Pulmonary artery endothelial cell (primary cell): ENCODE measurements at regions not wholly inside any gene's neighbourhood (a gene's known extent, or its start where the extent isn't known, plus 50 kb on each side); places are given as distances from the start of the nearest gene placed in this dataset.
"Not testable (repeated sequence)": the region's sequence is repeated elsewhere in the genome, so short reads cannot be mapped to it uniquely, and the experiment has no call there.

Experiments
- DNase-seq: peaks from one replicate; pipeline ENCODE4 v3.0.0-alpha.2; 2011; ENCODE audit warnings: low read depth, low spot score

- DNase-seq, result no peak
Measured at GRCh38 chr12:71385155-71385554, 54.4 kb upstream of the LGR5 start.

GRCh38 chr12:71376711-71377355 is 62.8 kb upstream of the LGR5 start:
- DNase-seq, result not testable (repeated sequence)

DNA sequence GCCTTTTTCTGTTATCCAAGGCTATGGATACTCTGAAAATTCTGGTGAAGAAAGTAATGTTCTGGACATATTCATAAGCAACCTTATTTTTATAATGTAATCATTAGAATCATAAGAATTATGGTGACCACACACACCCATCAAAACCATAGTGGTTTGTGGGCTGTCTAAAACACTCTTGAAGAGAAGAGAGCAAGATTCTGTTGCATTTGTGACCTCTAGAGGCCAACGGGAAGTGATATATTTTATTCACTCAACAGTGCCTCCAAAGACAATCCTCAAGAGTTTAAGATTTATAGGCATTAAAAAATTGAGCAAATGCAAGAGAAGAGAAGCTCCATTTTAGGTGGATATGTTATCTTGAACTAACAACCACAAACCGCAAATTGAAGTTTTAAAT is 68.5 kb upstream of the LGR5 start:
- no peak for DNase-seq

DNA sequence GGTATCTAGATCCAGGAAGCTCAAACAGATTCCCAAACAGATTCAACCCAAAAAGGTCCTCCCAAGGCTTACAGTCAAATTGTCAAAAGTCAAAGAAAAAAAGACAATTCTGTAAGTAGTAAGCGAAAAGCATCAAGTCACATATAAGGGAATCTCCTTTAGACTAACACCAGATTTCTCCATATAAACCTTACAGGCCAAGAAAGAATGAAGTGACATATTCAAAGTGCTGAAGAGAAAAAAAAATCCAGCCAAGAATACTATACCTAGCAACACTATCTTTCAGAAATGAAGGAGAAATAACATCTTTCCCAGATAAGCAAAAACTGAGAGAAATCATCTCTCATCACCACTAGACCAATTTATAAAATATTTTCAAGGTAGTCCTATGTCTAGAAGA is 79.6 kb upstream of the LGR5 start:
- DNase-seq, result no peak

DNA sequence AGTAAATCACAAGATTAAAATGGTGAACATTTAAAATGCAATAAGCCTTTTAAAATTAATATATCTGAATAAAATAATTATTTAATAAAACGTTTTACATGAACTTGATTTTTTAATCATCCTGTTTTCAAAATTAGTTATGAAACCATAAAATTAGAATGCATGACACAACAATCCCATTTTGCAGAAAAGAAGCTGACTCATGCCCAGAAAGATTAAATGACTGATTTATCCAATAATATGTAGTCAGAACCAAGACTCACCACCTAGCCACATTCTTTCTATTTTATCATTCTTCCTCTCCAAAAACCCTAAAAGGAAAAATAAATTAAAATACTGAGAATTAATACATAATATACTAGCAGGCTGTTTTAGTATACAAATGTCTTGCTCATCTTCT is 83.0 kb upstream of the LGR5 start:
- no peak for DNase-seq

GRCh38 chr12:71354871-71355270 is 84.7 kb upstream of the LGR5 start:
- DNase-seq, result no peak

- DNase-seq, result no peak
Measured at GRCh38 chr12:71353607-71354006, 86.0 kb upstream of the LGR5 start.

- no peak for DNase-seq
Measured at GRCh38 chr12:71349950-71350349, 89.6 kb upstream of the LGR5 start.

- no peak for DNase-seq
Measured at GRCh38 chr12:71338933-71339332, 100.7 kb upstream of the LGR5 start.

DNA sequence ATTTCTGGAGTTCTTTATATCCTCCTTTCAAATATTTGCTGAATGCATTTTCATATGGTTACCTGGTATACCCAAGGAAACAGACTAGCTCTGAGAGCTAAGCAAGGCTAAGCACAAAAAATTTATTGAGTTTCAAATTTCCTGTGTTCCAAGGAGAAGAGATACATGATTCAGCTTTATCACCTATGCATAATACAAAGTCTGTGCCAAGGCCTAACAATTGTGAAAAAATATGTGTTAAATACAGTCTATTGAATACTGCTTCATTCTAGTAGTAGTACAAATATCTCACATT is 103.7 kb upstream of the LGR5 start:
- DNase-seq, result no peak

DNA sequence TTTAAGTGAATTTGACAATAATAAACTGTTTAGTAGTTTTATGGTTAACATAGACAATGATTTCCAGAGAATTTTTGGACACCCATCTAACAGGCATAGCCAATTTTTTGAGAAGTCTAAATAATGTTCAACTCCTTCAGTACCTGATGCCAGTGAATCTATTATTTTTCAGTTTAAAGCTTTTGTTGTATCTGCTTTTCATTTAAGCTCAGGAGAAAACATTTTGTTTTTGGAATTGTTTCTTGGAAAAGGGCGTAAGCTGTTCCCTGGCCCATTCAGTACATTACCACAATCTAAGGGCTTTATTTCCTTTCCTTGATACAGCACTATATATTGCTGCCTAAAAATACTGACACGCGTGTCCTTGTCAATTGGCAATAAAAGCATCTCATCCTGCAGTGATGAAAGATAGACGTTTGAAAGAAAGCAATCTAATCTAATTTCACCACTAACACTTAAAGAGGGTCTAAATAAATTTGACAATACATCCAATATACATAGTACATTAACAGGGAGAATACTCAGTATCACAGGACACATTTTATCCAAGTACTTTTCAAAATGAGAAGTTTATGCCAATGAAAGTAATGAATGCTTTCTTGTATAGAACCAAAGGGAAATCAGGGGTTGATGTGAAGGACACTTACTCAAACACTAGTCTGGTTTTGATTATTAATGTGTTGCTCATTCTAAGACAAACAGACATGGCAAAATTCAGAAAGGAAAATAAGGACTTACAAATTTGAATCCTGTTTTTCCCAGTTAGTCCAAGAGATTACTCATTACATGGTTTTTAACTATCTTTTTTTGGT is 104.2 kb upstream of the LGR5 start:
- no peak for DNase-seq

- no peak for DNase-seq
Measured at GRCh38 chr12:71333418-71333817, 106.2 kb upstream of the LGR5 start.

DNA sequence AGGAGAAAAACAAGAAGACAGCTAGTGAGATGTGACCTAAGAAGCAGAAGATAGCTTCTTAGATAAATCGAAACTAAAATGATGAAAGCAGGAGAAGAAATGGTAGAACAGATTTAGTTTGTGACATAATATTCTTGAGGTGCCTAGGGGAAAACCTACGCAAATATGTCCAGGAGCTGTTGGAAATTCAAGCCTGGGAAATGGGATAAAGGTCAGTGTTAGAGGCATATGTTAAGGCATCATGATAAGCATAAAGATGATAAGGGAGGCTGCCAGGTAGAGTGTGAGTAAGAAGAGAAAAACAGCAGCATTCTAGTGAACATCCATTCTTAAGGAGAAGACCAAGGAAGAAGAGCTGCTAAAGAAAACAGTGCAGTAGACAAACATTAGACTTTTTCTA is 109.6 kb upstream of the LGR5 start:
- no peak for DNase-seq

DNA sequence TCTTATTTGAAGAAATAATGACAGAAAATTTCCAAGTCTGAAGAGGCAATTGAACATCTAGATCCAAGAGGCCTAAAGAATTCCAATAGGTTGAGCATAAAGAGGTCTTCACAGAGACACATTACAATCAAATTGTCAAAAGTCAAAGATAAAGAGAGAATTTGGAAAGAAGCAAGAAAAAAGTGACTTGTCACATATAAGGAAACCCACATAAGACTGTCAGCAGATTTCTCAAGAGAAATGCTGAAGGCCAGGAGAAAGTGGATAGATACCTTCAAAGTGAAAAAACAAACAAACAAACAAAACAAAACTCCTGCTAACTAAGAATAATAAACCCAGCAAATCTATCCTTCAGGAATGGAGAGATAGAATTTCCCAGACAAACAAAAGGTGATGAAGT is 118.1 kb upstream of the LGR5 start:
- no peak for DNase-seq

DNA sequence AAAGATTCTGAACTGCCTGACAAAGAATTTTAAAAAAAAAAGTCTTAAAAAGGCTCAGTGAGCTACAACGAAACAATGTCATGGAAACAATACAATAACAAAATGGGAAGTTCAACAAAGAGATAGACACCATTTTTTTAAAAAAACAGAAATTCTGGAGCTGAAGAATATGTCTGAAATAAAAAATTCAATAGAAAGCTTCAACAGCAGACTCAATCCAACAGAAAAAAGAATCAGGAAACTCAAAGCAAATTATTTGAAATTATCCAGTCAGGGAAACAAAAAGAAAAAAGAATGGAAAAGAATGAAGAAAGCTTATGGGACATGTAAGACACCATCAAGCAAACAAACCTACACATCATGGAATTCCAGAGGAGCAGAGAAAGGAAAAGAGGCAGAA is 118.5 kb upstream of the LGR5 start:
- no peak for DNase-seq

DNA sequence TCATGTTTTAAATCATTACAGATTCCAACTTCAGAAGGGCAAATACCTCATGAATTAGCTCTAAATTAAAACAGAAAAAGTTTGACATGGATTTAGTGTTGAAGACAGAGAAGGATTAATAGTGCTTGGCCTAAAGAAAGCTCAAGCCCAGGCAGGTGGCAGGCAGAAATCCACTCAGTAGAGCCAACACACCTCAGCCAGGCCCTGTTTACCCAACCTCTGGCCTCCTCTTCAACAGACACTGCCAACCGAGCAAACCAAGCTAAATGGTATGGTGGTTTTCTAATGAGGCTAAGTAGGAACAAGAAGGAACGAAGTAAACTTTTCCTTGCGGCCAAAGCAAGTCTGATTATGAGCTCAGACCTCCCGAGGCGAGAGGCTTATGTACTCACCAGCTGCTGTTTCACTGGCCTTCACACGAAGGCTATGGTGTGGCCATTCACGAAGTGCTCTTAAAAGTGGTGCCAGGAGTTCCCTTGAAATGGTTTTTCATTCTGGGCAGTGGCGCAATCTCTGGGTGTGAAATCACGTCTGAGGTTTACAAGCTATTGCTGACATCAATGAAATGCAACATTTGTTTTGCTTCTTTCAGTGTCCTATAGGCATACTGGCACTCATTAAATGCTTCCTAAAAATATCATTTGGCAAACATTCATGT is 124.1 kb upstream of the LGR5 start:
- no peak for DNase-seq

DNA sequence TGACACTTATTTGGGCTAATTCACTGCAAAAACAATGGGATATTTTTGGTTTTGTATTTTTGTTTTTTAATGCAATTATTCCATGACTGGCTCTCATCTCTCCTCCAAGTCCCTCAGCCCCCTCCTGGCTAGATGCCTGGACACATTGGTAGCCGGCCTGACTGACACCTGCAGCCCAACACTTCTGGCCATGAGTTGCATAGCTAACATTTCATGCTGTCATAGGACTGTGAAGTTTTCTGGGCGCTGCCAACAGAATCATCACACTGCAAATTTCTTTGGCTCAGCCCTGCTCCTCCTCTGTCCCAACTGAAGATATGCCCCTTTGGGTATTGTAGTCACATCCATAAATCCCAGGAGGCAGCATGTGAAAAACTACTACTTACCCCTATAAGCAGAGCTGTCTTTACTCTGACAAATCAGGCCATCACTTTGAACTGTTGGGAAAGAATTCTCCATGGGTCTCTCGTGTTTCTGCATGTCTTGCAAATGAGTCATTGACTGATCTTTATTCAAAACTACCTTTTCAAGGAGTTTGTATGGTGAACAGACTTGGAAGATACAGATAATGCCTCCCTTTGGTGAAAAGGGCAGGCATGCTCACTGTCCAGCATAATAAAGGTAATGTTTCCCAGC is 126.7 kb upstream of the LGR5 start:
- DNase-seq, result no peak

DNA sequence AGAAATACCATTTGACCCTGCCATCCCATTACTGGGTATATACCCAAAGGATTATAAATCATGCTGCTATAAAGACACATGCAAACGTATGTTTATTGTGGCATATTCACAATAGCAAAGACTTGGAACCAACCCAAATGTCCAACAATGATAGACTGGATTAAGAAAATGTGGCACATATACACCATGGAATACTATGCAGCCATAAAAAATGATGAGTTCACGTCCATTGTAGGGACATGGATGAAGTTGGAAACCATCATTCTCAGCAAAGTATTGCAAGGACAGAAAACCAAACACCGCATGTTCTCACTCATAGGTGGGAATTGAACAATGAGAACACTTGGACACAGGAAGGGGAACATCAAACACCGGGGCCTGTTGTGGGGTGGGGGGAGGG is 128.0 kb upstream of the LGR5 start:
- not testable (repeated sequence) for DNase-seq

GRCh38 chr12:71306808-71307207 is 132.8 kb upstream of the LGR5 start:
- DNase-seq, result no peak

DNA sequence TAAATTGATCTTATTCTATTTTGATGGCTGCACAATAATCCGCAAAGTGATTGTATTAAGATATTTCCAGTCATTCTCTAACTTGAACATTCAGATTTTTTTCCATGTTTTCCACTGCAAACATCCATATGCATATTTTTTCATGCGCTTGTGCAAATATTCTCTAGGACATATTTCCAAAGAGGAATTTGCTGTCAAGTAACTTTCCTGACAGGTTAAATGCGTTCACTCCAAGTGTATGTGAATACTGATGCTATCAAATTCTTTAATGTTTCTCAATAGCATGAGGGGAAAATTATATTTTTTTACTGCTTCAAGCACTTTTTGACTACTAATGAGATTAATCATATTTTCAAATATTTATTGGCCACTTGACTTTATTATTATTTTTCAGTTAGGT is 135.3 kb upstream of the LGR5 start:
- no peak for DNase-seq

- DNase-seq, result no peak
Measured at GRCh38 chr12:71303199-71303598, 136.4 kb upstream of the LGR5 start.
